ENCODE measurements at regions not wholly inside any gene's neighbourhood (a gene's known extent, or its start where the extent isn't known, plus 50 kb on each side); places are given as distances from the start of the nearest gene placed in this dataset.

- H3K36me3 ChIP-seq: no peaks in the 10 kb centered on the region
- H3K4me1 ChIP-seq (replicated peaks): peaks cover 22% of the 10 kb centered on the region
- no peaks in the 10 kb centered on the region for H3K9me3 ChIP-seq (replicated peaks)
- H3K4me3 ChIP-seq: no peak overlapping the region
- H3K27me3 ChIP-seq (replicated peaks): no peaks in the 10 kb centered on the region
- DNase-seq (ENCODE audit: low read depth in 1 of 2, low spot score in 2 of 2): peak in 1 of 2 experiments; percentile 11
- H3K27ac ChIP-seq: no peak overlapping the region
Observed at GRCh38 chr10:31599626-31600504, 280.8 kb downstream of the ZEB1 start.

- no peak overlapping the region for H3K4me3 ChIP-seq
- DNase-seq (ENCODE audit: low read depth in 1 of 2, low spot score in 2 of 2): no peak
- no peaks in the 10 kb centered on the region for H3K9me3 ChIP-seq (replicated peaks)
- H3K27ac ChIP-seq: no peak overlapping the region
- H3K4me1 ChIP-seq (replicated peaks): peaks cover under 1% of the 10 kb centered on the region
- no peaks in the 10 kb centered on the region for H3K36me3 ChIP-seq
- H3K27me3 ChIP-seq (replicated peaks): no peaks in the 10 kb centered on the region
Observed at GRCh38 chr10:31596765-31597164, 277.7 kb downstream of the ZEB1 start.

- Histone ChIP-seq H3K4me3 (no peak overlapping the region), H3K27me3 (replicated peaks) (no peaks in the 10 kb centered on the region), H3K36me3 (no peaks in the 10 kb centered on the region), H3K4me1 (replicated peaks) (no peaks in the 10 kb centered on the region), H3K27ac (no peak overlapping the region), H3K9me3 (replicated peaks) (no peaks in the 10 kb centered on the region)
- DNase-seq (ENCODE audit: low read depth in 1 of 2, low spot score in 2 of 2): no peak
Observed at GRCh38 chr10:31595992-31596391, 277.0 kb downstream of the ZEB1 start.

- H3K27me3 ChIP-seq (replicated peaks): no peaks in the 10 kb centered on the region
- H3K36me3 ChIP-seq: no peaks in the 10 kb centered on the region
- H3K27ac ChIP-seq: no peak overlapping the region
- H3K4me1 ChIP-seq (replicated peaks): no peaks in the 10 kb centered on the region
- no peak overlapping the region for H3K4me3 ChIP-seq
- DNase-seq (ENCODE audit: low read depth in 1 of 2, low spot score in 2 of 2): no peak
- no peaks in the 10 kb centered on the region for H3K9me3 ChIP-seq (replicated peaks)
Observed at GRCh38 chr10:31594347-31594873, 275.4 kb downstream of the ZEB1 start.

- H3K27me3 ChIP-seq (replicated peaks): no peaks in the 10 kb centered on the region
- no peaks in the 10 kb centered on the region for H3K36me3 ChIP-seq
- no peaks in the 10 kb centered on the region for H3K9me3 ChIP-seq (replicated peaks)
- no peak overlapping the region for H3K4me3 ChIP-seq
- no peak for DNase-seq (ENCODE audit: low read depth in 1 of 2, low spot score in 2 of 2)
- H3K4me1 ChIP-seq (replicated peaks): no peaks in the 10 kb centered on the region
- no peak overlapping the region for H3K27ac ChIP-seq
Observed at GRCh38 chr10:31593124-31593523, 274.1 kb downstream of the ZEB1 start.

GRCh38 chr10:31591569-31591968 is 272.6 kb downstream of the ZEB1 start:
- Histone ChIP-seq H3K4me1 (replicated peaks) (no peaks in the 10 kb centered on the region), H3K27ac (no peak overlapping the region), H3K36me3 (no peaks in the 10 kb centered on the region), H3K27me3 (replicated peaks) (no peaks in the 10 kb centered on the region), H3K9me3 (replicated peaks) (no peaks in the 10 kb centered on the region), H3K4me3 (no peak overlapping the region)
- no peak for DNase-seq (ENCODE audit: low read depth in 1 of 2, low spot score in 2 of 2)

GRCh38 chr10:31590023-31590800 is 271.2 kb downstream of the ZEB1 start:
- H3K27me3 ChIP-seq (replicated peaks): no peaks in the 10 kb centered on the region
- no peak overlapping the region for H3K4me3 ChIP-seq
- H3K36me3 ChIP-seq: no peaks in the 10 kb centered on the region
- no peaks in the 10 kb centered on the region for H3K4me1 ChIP-seq (replicated peaks)
- no peaks in the 10 kb centered on the region for H3K9me3 ChIP-seq (replicated peaks)
- H3K27ac ChIP-seq: no peak overlapping the region
- DNase-seq (ENCODE audit: low read depth in 1 of 2, low spot score in 2 of 2): no peak

- no peak for DNase-seq (ENCODE audit: low read depth in 1 of 2, low spot score in 2 of 2)
- H3K4me1 ChIP-seq (replicated peaks): peaks cover 2% of the 10 kb centered on the region; the same call in 1 of the 2 replicates
- no peaks in the 10 kb centered on the region for H3K27me3 ChIP-seq (replicated peaks)
- H3K4me3 ChIP-seq: no peak overlapping the region
- no peak overlapping the region for H3K27ac ChIP-seq
- no peaks in the 10 kb centered on the region for H3K36me3 ChIP-seq
- H3K9me3 ChIP-seq (replicated peaks): no peaks in the 10 kb centered on the region
Observed at GRCh38 chr10:31587691-31588090, 268.7 kb downstream of the ZEB1 start.

- H3K9me3 ChIP-seq (replicated peaks): no peaks in the 10 kb centered on the region
- H3K27me3 ChIP-seq (replicated peaks): no peaks in the 10 kb centered on the region
- no peaks in the 10 kb centered on the region for H3K36me3 ChIP-seq
- peaks cover 6% of the 10 kb centered on the region; the same call in 1 of the 2 replicates for H3K4me1 ChIP-seq (replicated peaks)
- no peak for DNase-seq (ENCODE audit: low read depth in 1 of 2, low spot score in 2 of 2)
- H3K4me3 ChIP-seq: no peak overlapping the region
- no peak overlapping the region for H3K27ac ChIP-seq
Observed at GRCh38 chr10:31586723-31587638, 268.0 kb downstream of the ZEB1 start.

GRCh38 chr10:31584876-31585275 is 265.9 kb downstream of the ZEB1 start:
- Histone ChIP-seq H3K4me3 (no peak overlapping the region), H3K27ac (no peak overlapping the region), H3K9me3 (replicated peaks) (no peaks in the 10 kb centered on the region), H3K36me3 (no peaks in the 10 kb centered on the region), H3K27me3 (replicated peaks) (no peaks in the 10 kb centered on the region), H3K4me1 (replicated peaks) (peaks cover 6% of the 10 kb centered on the region; the same call in 1 of the 2 replicates)
- DNase-seq (ENCODE audit: low read depth in 1 of 2, low spot score in 2 of 2): no peak

- H3K36me3 ChIP-seq: no peaks in the 10 kb centered on the region
- no peak overlapping the region for H3K27ac ChIP-seq
- H3K4me3 ChIP-seq: no peak overlapping the region
- no peaks in the 10 kb centered on the region for H3K9me3 ChIP-seq (replicated peaks)
- no peaks in the 10 kb centered on the region for H3K27me3 ChIP-seq (replicated peaks)
- no peak for DNase-seq (ENCODE audit: low read depth in 1 of 2, low spot score in 2 of 2)
- H3K4me1 ChIP-seq (replicated peaks): peaks cover 6% of the 10 kb centered on the region; the same call in 1 of the 2 replicates
Observed at GRCh38 chr10:31584098-31584631, 265.1 kb downstream of the ZEB1 start.

- Histone ChIP-seq H3K9me3 (replicated peaks) (no peaks in the 10 kb centered on the region), H3K4me1 (replicated peaks) (peaks cover 6% of the 10 kb centered on the region; the same call in 1 of the 2 replicates), H3K36me3 (no peaks in the 10 kb centered on the region), H3K27me3 (replicated peaks) (no peaks in the 10 kb centered on the region), H3K27ac (no peak overlapping the region), H3K4me3 (no peak overlapping the region)
- no peak for DNase-seq (ENCODE audit: low read depth in 1 of 2, low spot score in 2 of 2)
Observed at GRCh38 chr10:31583293-31583692, 264.3 kb downstream of the ZEB1 start.

Data from SJSA1 (cell line).